ENCODE measurements at regions not wholly inside any gene's neighbourhood (a gene's known extent, or its start where the extent isn't known, plus 50 kb on each side); places are given as distances from the start of the nearest gene placed in this dataset.

DNA sequence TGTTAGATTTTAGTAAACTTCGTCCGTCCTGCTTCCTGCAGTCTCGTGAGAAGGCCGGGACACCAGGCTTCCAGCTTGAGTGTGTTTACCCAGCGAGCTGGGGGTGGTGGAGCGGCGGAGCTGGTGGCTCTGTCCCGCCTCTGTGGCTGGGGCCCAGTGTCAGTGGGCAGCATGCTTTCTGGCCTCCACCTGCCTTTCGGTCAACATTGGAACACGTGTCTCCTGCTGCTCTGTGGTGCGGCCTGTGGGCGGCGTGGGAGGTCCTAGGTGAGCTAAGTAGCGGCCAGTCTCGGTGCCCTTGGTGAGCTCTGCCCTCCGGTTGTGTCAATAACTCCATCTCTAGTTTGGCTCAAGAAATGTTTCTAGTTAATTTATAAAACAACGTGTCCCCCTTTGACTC lies 125.9 kb downstream of the GADD45G start:
- TF ChIP-seq, protein P1, sequence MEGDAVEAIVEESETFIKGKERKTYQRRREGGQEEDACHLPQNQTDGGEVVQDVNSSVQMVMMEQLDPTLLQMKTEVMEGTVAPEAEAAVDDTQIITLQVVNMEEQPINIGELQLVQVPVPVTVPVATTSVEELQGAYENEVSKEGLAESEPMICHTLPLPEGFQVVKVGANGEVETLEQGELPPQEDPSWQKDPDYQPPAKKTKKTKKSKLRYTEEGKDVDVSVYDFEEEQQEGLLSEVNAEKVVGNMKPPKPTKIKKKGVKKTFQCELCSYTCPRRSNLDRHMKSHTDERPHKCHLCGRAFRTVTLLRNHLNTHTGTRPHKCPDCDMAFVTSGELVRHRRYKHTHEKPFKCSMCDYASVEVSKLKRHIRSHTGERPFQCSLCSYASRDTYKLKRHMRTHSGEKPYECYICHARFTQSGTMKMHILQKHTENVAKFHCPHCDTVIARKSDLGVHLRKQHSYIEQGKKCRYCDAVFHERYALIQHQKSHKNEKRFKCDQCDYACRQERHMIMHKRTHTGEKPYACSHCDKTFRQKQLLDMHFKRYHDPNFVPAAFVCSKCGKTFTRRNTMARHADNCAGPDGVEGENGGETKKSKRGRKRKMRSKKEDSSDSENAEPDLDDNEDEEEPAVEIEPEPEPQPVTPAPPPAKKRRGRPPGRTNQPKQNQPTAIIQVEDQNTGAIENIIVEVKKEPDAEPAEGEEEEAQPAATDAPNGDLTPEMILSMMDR (IDR thresholded peaks at IDR 0.05), result no peak
- TF ChIP-seq POLR2A (IDR thresholded peaks at IDR 0.05), result no peak

All from gastroesophageal sphincter (tissue), 3 donors.